Skeletal muscle tissue (tissue), 3 donors: ENCODE measurements at regions not wholly inside any gene's neighbourhood (a gene's known extent, or its start where the extent isn't known, plus 50 kb on each side); places are given as distances from the start of the nearest gene placed in this dataset.

Experiments
- H3K27ac ChIP-seq: one replicate; pipeline ENCODE4 v1.7.0; 2013; ENCODE audit warnings: mild to moderate bottlenecking, low read depth, low read length, inconsistent platforms
- H3K27me3 ChIP-seq, 3 donors: one replicate each; pipeline ENCODE4 v1.7.0; 2013; ENCODE audit warnings: low read length in 3 of 3; ENCODE audit not compliant: control insufficient read depth in 3 of 3, insufficient read depth in 3 of 3
- H3K36me3 ChIP-seq, 3 donors: one replicate each; pipeline ENCODE4 v1.7.0; 2013; ENCODE audit warnings: low read length in 3 of 3; ENCODE audit not compliant: control insufficient read depth in 3 of 3, insufficient read depth in 3 of 3
- H3K4me1 ChIP-seq, 3 donors: one replicate each; pipeline ENCODE4 v1.7.0; 2013; ENCODE audit warnings: low read length in 3 of 3, mild to moderate bottlenecking in 3 of 3; ENCODE audit not compliant: control insufficient read depth in 3 of 3, insufficient read depth in 3 of 3
- H3K4me3 ChIP-seq, 3 donors: one replicate each; pipeline ENCODE4 v1.7.0; 2013; ENCODE audit warnings: low read length in 3 of 3
- H3K9ac ChIP-seq, 3 donors: one replicate each; pipeline ENCODE4 v1.7.0; 2013; ENCODE audit warnings: low read length in 3 of 3, mild to moderate bottlenecking in 3 of 3, moderate library complexity in 2 of 3, low read depth in 1 of 3
- H3K9me3 ChIP-seq, 3 donors: one replicate each; pipeline ENCODE4 v1.7.0; 2013; ENCODE audit warnings: low read length in 3 of 3; ENCODE audit not compliant: control insufficient read depth in 3 of 3
- donor health status: Osteomylitis.

DNA sequence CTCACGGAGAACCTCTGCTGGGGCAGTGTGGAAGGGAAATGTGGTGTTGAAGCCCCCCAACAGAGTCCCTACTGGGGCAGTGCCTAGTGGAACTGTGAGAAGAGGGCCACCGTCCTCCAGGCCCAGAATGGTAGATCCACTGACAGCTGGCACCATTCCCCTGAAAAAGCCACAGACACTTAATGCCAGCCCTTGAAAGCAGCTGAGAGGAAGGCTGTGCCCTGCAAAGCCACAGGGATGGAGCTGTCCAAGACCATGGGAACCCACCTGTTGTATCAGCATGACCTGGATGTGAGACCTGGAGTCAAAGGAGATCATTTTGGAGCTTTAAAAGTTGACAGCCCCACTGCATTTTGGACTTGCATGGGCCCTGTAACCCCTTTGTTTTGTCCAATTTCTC, 363.5 kb upstream of the PRICKLE1 start:
- Histone ChIP-seq H3K27me3 (no peaks in the 10 kb centered on the region), H3K9ac (no peak overlapping the region), H3K9me3 (no peaks in the 10 kb centered on the region), H3K4me3 (no peak overlapping the region), H3K27ac (no peak overlapping the region), H3K36me3 (no peaks in the 10 kb centered on the region), H3K4me1 (no peaks in the 10 kb centered on the region)

DNA sequence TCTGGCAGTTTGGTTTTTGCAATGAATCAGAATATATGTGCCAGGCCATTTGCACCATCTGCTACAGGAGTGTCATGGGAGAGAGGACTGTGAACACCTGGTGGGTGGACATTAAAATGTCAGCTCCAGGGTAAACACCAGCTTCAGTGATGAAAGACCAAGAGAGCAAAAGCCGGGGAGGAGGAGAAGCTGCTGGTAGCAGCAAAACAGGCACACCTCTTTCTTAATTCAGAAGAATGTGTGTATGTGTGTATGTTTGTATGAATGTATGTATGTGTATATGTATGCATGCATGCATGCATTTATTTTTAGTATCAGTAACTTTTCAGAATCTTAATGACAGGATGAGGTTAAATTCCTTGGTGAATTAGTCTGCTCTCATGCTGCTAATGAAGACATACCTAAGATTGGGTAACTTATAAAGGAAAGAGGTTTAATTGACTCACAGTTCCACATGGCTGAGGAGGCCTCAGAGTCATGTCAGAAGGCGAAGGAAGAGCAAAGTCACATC, 357.4 kb upstream of the PRICKLE1 start:
- Histone ChIP-seq H3K27me3 (no peaks in the 10 kb centered on the region), H3K36me3 (no peaks in the 10 kb centered on the region), H3K4me3 (no peak overlapping the region), H3K9me3 (peaks cover 0 to 4% (median 3%) of the 10 kb centered on the region in 3 donors), H3K4me1 (no peaks in the 10 kb centered on the region), H3K9ac (no peak overlapping the region), H3K27ac (no peak overlapping the region)

DNA sequence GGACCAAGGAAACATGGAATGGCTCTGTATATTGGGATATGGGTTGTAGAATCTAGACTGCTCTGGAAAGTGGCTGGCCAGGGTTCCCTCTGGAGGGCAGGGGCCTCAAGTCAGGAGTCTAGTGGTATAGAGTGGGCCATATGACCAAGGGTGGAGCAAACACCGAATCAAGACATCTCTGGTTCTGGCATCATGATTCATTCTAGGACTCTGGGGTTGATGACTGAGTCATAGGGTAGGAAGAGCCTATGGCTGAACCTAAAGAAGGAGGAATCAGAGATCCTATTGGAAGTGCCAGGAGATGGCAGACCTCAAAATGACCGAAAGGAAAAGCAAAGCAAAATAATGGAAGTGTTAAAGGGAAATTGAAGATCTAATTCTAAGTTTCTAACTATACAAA, 356.4 kb upstream of the PRICKLE1 start:
- no peaks in the 10 kb centered on the region for H3K36me3 ChIP-seq
- H3K9ac ChIP-seq = no peak overlapping the region
- H3K9me3 ChIP-seq = peaks cover 0 to 4% (median 3%) of the 10 kb centered on the region in 3 donors
- H3K4me1 ChIP-seq = no peaks in the 10 kb centered on the region
- no peaks in the 10 kb centered on the region for H3K27me3 ChIP-seq
- H3K4me3 ChIP-seq = no peak overlapping the region
- H3K27ac ChIP-seq = no peak overlapping the region

DNA sequence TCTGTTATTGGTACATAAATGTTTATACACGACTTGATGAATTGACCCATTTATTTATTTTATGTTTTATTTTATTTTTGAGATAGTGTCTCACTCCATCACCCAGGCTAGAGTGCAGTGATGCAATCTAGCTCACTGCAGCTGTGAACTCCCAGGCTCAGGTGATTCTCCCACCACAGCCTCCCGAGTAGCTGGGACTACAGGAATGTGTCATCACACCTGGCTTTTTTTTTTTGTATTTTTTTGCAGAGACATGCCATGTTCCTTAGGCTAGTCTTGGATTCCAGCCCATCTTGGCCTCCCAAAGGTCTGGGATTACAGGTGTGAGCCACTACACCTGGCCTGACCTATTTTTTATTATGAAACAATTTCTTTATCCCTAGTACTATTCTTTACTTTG, 355.0 kb upstream of the PRICKLE1 start:
- no peaks in the 10 kb centered on the region for H3K36me3 ChIP-seq
- H3K4me1 ChIP-seq = no peaks in the 10 kb centered on the region
- peaks cover 3 to 4% (median 3%) of the 10 kb centered on the region in 3 donors for H3K9me3 ChIP-seq
- H3K9ac ChIP-seq = no peak overlapping the region
- no peak overlapping the region for H3K4me3 ChIP-seq
- no peak overlapping the region for H3K27ac ChIP-seq
- H3K27me3 ChIP-seq = no peaks in the 10 kb centered on the region

DNA sequence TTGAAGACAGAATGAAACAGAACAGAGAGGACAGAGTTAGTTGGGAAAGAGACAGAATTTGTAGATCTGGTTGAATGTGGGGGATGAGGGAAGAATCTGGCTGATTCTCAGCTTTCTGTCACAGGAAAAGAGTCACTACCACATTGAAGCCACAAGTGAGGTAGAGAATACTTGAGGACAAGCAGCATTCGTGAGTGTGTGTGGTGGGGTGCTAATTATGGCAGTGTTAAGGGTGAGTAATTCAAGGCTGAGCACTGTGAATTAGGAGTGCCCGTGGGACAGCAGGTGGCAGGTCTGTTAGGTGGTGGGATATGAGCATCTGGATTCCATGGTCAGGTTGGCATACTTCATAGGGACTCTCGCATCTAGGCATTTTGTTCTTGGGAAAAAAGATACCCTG, 347.4 kb upstream of the PRICKLE1 start:
- Histone ChIP-seq H3K36me3 (no peaks in the 10 kb centered on the region), H3K4me3 (no peak overlapping the region), H3K9ac (no peak overlapping the region), H3K27me3 (no peaks in the 10 kb centered on the region), H3K9me3 (peaks cover 0 to 3% (median 2%) of the 10 kb centered on the region in 3 donors), H3K27ac (no peak overlapping the region), H3K4me1 (no peaks in the 10 kb centered on the region)

DNA sequence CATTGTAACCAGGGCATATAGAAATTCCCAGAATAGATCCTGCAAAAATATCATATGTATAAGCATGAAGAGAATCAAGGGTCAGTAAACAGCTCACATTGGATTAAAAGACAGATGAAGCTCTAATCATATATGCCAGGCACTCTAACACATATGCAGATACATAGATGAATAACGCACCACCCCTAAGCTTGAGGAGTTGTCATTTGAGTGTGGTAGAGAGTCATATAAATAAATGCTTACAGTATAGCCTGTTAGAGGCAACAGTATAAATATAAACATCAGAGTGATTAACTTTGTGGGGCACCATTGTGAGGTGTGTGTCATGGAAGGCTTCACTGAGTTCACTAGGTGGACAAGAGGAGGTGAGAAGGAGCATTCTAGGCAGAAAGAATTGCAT, 346.7 kb upstream of the PRICKLE1 start:
- Histone ChIP-seq H3K4me1 (no peaks in the 10 kb centered on the region), H3K27ac (no peak overlapping the region), H3K4me3 (no peak overlapping the region), H3K36me3 (no peaks in the 10 kb centered on the region), H3K9me3 (peaks cover 0 to 3% (median 2%) of the 10 kb centered on the region in 3 donors), H3K27me3 (no peaks in the 10 kb centered on the region), H3K9ac (no peak overlapping the region)

DNA sequence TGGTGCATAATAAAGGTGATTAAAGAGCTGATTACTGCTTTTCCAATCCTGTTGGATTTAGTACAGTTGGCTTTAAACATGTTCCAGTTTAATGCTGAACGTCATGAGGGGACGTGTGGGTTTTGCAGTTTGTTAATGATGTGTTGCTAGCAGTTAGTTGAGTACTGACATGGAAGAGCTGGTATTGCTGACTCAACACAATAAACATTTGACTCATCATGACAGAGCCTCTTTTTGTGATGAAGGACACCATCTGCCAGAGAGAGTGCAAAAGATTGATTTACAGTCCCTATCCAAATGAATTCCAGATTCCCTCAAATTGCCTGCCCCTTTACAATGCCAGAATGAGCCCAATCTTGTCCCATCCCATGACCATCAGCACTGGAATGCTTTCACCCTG, 346.2 kb upstream of the PRICKLE1 start:
- H3K9me3 ChIP-seq = peaks cover 0 to 3% (median 2%) of the 10 kb centered on the region in 3 donors
- no peak overlapping the region for H3K9ac ChIP-seq
- H3K4me1 ChIP-seq = no peaks in the 10 kb centered on the region
- no peak overlapping the region for H3K27ac ChIP-seq
- H3K27me3 ChIP-seq = no peaks in the 10 kb centered on the region
- H3K36me3 ChIP-seq = no peaks in the 10 kb centered on the region
- H3K4me3 ChIP-seq = no peak overlapping the region

DNA sequence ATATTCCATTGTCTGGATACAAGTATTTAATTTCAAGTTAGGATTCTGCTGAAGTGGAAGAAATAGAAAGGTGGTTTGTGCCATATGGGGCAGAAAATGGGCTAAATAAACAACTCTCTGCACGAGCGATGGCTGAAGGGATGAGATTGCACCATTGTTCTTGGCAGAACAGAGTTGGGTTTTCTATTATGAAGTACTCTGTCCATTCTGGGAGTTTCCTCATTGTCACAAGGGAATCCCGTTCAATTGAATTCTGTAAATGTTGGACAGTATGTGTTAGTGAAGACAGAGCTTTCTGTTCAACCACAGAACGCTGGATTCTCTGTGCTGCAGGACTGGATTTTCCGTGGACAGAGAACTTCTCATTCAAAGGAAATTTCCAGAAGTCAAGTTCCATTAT, 345.5 kb upstream of the PRICKLE1 start:
- Histone ChIP-seq H3K27me3 (no peaks in the 10 kb centered on the region), H3K9ac (no peak overlapping the region), H3K27ac (no peak overlapping the region), H3K4me3 (no peak overlapping the region), H3K36me3 (no peaks in the 10 kb centered on the region), H3K9me3 (peaks cover 0 to 2% (median 0%) of the 10 kb centered on the region in 3 donors), H3K4me1 (no peaks in the 10 kb centered on the region)

DNA sequence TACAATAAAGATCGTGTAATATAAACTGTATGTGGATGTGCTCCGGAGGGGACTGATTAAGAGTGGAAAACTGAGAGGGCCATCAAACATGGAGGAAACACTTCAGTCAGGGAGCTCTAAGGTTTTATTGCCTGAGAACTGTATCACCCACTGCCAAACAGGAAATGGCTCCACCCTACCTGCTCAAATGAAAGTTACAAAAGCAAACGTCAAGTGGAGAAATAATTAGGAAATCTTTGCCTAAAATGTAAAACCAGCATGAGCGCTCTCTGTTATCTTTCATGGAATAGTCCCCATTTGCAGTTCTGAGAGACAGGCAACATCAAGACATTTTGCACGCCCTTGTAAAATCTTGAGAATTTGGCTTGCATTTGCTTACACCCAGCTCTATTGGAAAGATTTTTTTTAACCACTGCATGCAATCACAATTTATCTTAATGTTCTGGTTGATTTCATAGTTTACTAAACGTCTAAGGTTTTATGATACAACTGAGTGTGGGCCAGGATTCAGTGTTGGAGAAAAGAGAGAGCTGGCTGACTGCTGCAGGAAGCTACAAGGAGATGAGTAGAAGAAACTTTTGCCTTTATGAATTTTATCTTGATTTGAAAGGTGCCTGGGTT, 344.0 kb upstream of the PRICKLE1 start:
- no peak overlapping the region for H3K27ac ChIP-seq
- no peaks in the 10 kb centered on the region for H3K4me1 ChIP-seq
- H3K9me3 ChIP-seq = peaks cover 0 to under 1% (median 0%) of the 10 kb centered on the region in 3 donors

DNA sequence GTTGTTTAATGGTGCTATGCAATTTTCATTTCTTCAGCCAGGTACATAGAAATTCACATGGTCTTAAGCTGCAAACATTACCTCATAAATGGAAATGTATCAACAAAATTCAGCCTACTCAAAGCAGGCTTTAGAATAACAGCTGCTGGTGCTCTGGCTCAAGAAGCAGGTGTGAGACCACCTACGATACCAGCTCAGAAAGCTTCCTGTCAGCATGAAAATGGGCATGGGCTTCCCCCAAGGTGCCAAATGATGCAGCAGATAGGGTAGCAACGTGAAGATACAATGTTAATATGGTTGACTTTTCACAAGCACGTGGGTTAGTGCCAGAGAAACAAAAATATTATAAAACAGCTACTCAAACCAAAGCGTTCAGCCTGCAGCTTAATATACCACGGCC, 343.4 kb upstream of the PRICKLE1 start:
- Histone ChIP-seq H3K36me3 (no peaks in the 10 kb centered on the region), H3K4me3 (no peak overlapping the region), H3K9me3 (no peaks in the 10 kb centered on the region), H3K27ac (no peak overlapping the region), H3K27me3 (no peaks in the 10 kb centered on the region), H3K9ac (no peak overlapping the region), H3K4me1 (no peaks in the 10 kb centered on the region)

More for the DNA sequence above, 344.0 kb upstream of the PRICKLE1 start:
- no peaks in the 10 kb centered on the region for H3K27me3 ChIP-seq
- H3K4me3 ChIP-seq = no peak overlapping the region
- no peaks in the 10 kb centered on the region for H3K36me3 ChIP-seq
- no peak overlapping the region for H3K9ac ChIP-seq
